Tibial nerve (tissue), 4 donors: ENCODE measurements at regions not wholly inside any gene's neighbourhood (a gene's known extent, or its start where the extent isn't known, plus 50 kb on each side); places are given as distances from the start of the nearest gene placed in this dataset.

Experiments used
- CTCF ChIP-seq, 5 experiments: fragments of 200-600 bp in 3 of 5; fragments of 450-650 bp in 2 of 5; sonication (generic) in 3 of 5; IDR thresholded peaks; one replicate each; pipeline ENCODE4 v1.5.1; 2016 to 2019; ENCODE audit warnings: antibody characterized with exemption in 5 of 5, mild to moderate bottlenecking in 3 of 5, moderate library complexity in 2 of 5
- EP300 ChIP-seq, 2 donors: sonication (generic); formaldehyde crosslinking; IDR thresholded peaks; one replicate each; pipeline ENCODE4 v1.6.1; 2017; ENCODE audit warnings: antibody characterized with exemption in 2 of 2, mild to moderate bottlenecking in 1 of 2

GRCh38 chrY:19622392-19622791, 122.1 kb downstream of the KDM5D start:
- TF ChIP-seq CTCF (IDR thresholded peaks at IDR 0.05) (no peak), EP300 (IDR thresholded peaks at IDR 0.05) (no peak)
